ENCODE measurements at regions not wholly inside any gene's neighbourhood (a gene's known extent, or its start where the extent isn't known, plus 50 kb on each side); places are given as distances from the start of the nearest gene placed in this dataset.

GRCh38 chr10:107409522-107409921, 245.0 kb upstream of the SORCS1 start:
- H3K36me3 ChIP-seq, result no peaks in the 10 kb centered on the region
- H3K9me3 ChIP-seq, result no peaks in the 10 kb centered on the region
- DNase-seq, result no peak
- no peak overlapping the region for H3K27ac ChIP-seq
- no peak for TF ChIP-seq POLR2AphosphoS5 (IDR thresholded peaks at IDR 0.05)
- TF ChIP-seq CTCF (IDR thresholded peaks at IDR 0.05), result no peak
- no peak for TF ChIP-seq EP300 (IDR thresholded peaks at IDR 0.05)
- no peak for TF ChIP-seq POLR2A (IDR thresholded peaks at IDR 0.05)
- H3K4me1 ChIP-seq, result no peaks in the 10 kb centered on the region
- H3K4me3 ChIP-seq, result no peak overlapping the region
- no peaks in the 10 kb centered on the region for H3K27me3 ChIP-seq
- intact Hi-C loops (cut with DNase I), result no loop called here
- WGBS, 2 donors, result 45 to 51% methylated on average over 4 of the region's 4 CpGs

- no peaks in the 10 kb centered on the region for H3K4me1 ChIP-seq
- no peaks in the 10 kb centered on the region for H3K27me3 ChIP-seq
- intact Hi-C loops (cut with DNase I), result no loop called here
- H3K4me3 ChIP-seq, result no peak overlapping the region
- no peaks in the 10 kb centered on the region for H3K36me3 ChIP-seq
- H3K27ac ChIP-seq, result no peak overlapping the region
- TF ChIP-seq POLR2AphosphoS5 (IDR thresholded peaks at IDR 0.05), result no peak
- TF ChIP-seq EP300 (IDR thresholded peaks at IDR 0.05), result no peak
- TF ChIP-seq CTCF (IDR thresholded peaks at IDR 0.05), result no peak
- TF ChIP-seq POLR2A (IDR thresholded peaks at IDR 0.05), result no peak
- no peak for DNase-seq
- no peaks in the 10 kb centered on the region for H3K9me3 ChIP-seq
Observed at GRCh38 chr10:107398115-107398514, 233.6 kb upstream of the SORCS1 start.

- DNase-seq, result no peak
- WGBS, 2 donors, result 81 to 84% methylated on average over 4 of the region's 4 CpGs
- intact Hi-C loops (cut with DNase I), result no loop called here
Observed at GRCh38 chr10:107391901-107392300, 227.4 kb upstream of the SORCS1 start.

GRCh38 chr10:107390563-107390962, 226.1 kb upstream of the SORCS1 start:
- H3K4me3 ChIP-seq, result no peak overlapping the region
- 68 to 78% methylated on average over 1 of the region's 1 CpG for WGBS, 2 donors
- TF ChIP-seq POLR2A (IDR thresholded peaks at IDR 0.05), result no peak
- intact Hi-C loops (cut with DNase I), result no loop called here
- H3K27me3 ChIP-seq, result no peaks in the 10 kb centered on the region
- no peak overlapping the region for H3K27ac ChIP-seq
- no peak for DNase-seq
- H3K4me1 ChIP-seq, result no peaks in the 10 kb centered on the region
- no peaks in the 10 kb centered on the region for H3K36me3 ChIP-seq
- H3K9me3 ChIP-seq, result no peaks in the 10 kb centered on the region

More at GRCh38 chr10:107391901-107392300, 227.4 kb upstream of the SORCS1 start:
- TF ChIP-seq POLR2AphosphoS5 (IDR thresholded peaks at IDR 0.05) (no peak), POLR2A (IDR thresholded peaks at IDR 0.05) (no peak), CTCF (IDR thresholded peaks at IDR 0.05) (no peak), EP300 (IDR thresholded peaks at IDR 0.05) (no peak)
- Histone ChIP-seq H3K27me3 (no peaks in the 10 kb centered on the region), H3K27ac (no peak overlapping the region), H3K4me3 (no peak overlapping the region), H3K9me3 (no peaks in the 10 kb centered on the region), H3K4me1 (no peaks in the 10 kb centered on the region), H3K36me3 (no peaks in the 10 kb centered on the region)

GRCh38 chr10:107383357-107383756, 218.9 kb upstream of the SORCS1 start:
- 90 to 91% methylated on average over 3 of the region's 3 CpGs for WGBS, 2 donors
- Histone ChIP-seq H3K4me3 (no peak overlapping the region), H3K9me3 (no peaks in the 10 kb centered on the region), H3K4me1 (no peaks in the 10 kb centered on the region), H3K27ac (no peak overlapping the region), H3K36me3 (no peaks in the 10 kb centered on the region), H3K27me3 (no peaks in the 10 kb centered on the region)
- intact Hi-C loops (cut with DNase I), result no loop called here
- TF ChIP-seq CTCF (IDR thresholded peaks at IDR 0.05) (no peak), POLR2AphosphoS5 (IDR thresholded peaks at IDR 0.05) (no peak), EP300 (IDR thresholded peaks at IDR 0.05) (no peak), POLR2A (IDR thresholded peaks at IDR 0.05) (no peak)
- DNase-seq, result no peak
